CD4-positive, alpha-beta T cell treated with Interleukin-2 at 100 ng/mL for 4 hours (primary cell): ENCODE measurements at regions not wholly inside any gene's neighbourhood (a gene's known extent, or its start where the extent isn't known, plus 50 kb on each side); places are given as distances from the start of the nearest gene placed in this dataset.
"Not testable (repeated sequence)": the region's sequence is repeated elsewhere in the genome, so short reads cannot be mapped to it uniquely, and the experiment has no call there.

Experiments
- DNase-seq: peaks from one replicate; pipeline ENCODE4 v3.0.0-alpha.2; 2020; ENCODE audit warnings: low spot score

- DNase-seq = no peak
These were observed 133.5 kb upstream of the KRAS start for GRCh38 chr12:25384038-25384892.

GRCh38 chr12:25382311-25383106 is 131.8 kb upstream of the KRAS start:
- no peak for DNase-seq

GRCh38 chr12:25377469-25378177 is 126.9 kb upstream of the KRAS start:
- DNase-seq = peak; percentile 59

GRCh38 chr12:25376985-25377384 is 126.3 kb upstream of the KRAS start:
- no peak for DNase-seq

- DNase-seq = no peak
These were observed 125.7 kb upstream of the KRAS start for GRCh38 chr12:25376407-25376806.

- no peak for DNase-seq
These were observed 122.5 kb upstream of the KRAS start for GRCh38 chr12:25372969-25373817.

GRCh38 chr12:25372002-25372401 is 121.3 kb upstream of the KRAS start:
- DNase-seq = no peak

GRCh38 chr12:25368557-25368956 is 117.8 kb upstream of the KRAS start:
- no peak for DNase-seq

GRCh38 chr12:25366122-25366521 is 115.4 kb upstream of the KRAS start:
- DNase-seq = no peak

- no peak for DNase-seq
These were observed 114.6 kb upstream of the KRAS start for GRCh38 chr12:25365340-25365730.

- no peak for DNase-seq
These were observed 114.0 kb upstream of the KRAS start for GRCh38 chr12:25364529-25365339.

- DNase-seq = no peak
These were observed 111.9 kb upstream of the KRAS start for GRCh38 chr12:25362646-25363045.

GRCh38 chr12:25361511-25361910 is 110.8 kb upstream of the KRAS start:
- DNase-seq = no peak

GRCh38 chr12:25357595-25357994 is 106.9 kb upstream of the KRAS start:
- no peak for DNase-seq

GRCh38 chr12:25352942-25353341 is 102.2 kb upstream of the KRAS start:
- not testable (repeated sequence) for DNase-seq

GRCh38 chr12:25352083-25352918 is 101.6 kb upstream of the KRAS start:
- DNase-seq = no peak

GRCh38 chr12:25348593-25348895 is 97.8 kb upstream of the KRAS start:
- DNase-seq = no peak

- DNase-seq = no peak
These were observed 97.2 kb upstream of the KRAS start for GRCh38 chr12:25347716-25348592.

- not testable (repeated sequence) for DNase-seq
These were observed 91.1 kb upstream of the KRAS start for GRCh38 chr12:25341877-25342276.
